Activated naive CD4-positive, alpha-beta T cell treated with anti-CD3 and anti-CD28 coated beads, Interleukin-2, amount 50 U/mL, for 24 hours (primary cell): ENCODE measurements at regions not wholly inside any gene's neighbourhood (a gene's known extent, or its start where the extent isn't known, plus 50 kb on each side); places are given as distances from the start of the nearest gene placed in this dataset.

Experiments
- H3K27ac Mint-ChIP-seq: one replicate; pipeline ENCODE4 v1.8.0; 2021; ENCODE audit warnings: mild to moderate bottlenecking, mixed read lengths
- H3K27me3 Mint-ChIP-seq: one replicate; pipeline ENCODE4 v1.8.0; 2021; ENCODE audit warnings: mixed read lengths
- H3K36me3 Mint-ChIP-seq: one replicate; pipeline ENCODE4 v1.8.0; 2021; ENCODE audit warnings: mixed read lengths
- H3K4me1 Mint-ChIP-seq: one replicate; pipeline ENCODE4 v1.8.0; 2021; ENCODE audit warnings: mixed read lengths
- H3K4me3 Mint-ChIP-seq: one replicate; pipeline ENCODE4 v1.8.0; 2021; ENCODE audit warnings: mild to moderate bottlenecking, mixed read lengths
- H3K9me3 Mint-ChIP-seq: one replicate; pipeline ENCODE4 v1.8.0; 2021; ENCODE audit warnings: mixed read lengths

- H3K9me3 Mint-ChIP-seq, result no peaks in the 10 kb centered on the region
- no peaks in the 10 kb centered on the region for H3K4me1 Mint-ChIP-seq
- no peak overlapping the region for H3K27ac Mint-ChIP-seq
- H3K27me3 Mint-ChIP-seq, result peaks cover 1% of the 10 kb centered on the region
- no peaks in the 10 kb centered on the region for H3K36me3 Mint-ChIP-seq
- H3K4me3 Mint-ChIP-seq, result no peak overlapping the region
Observed at GRCh38 chr2:14743861-14744260, 111.3 kb downstream of the LRATD1 start.

- Mint-ChIP-seq H3K36me3 (no peaks in the 10 kb centered on the region), H3K27ac (no peak overlapping the region), H3K9me3 (no peaks in the 10 kb centered on the region), H3K4me3 (no peak overlapping the region), H3K4me1 (no peaks in the 10 kb centered on the region), H3K27me3 (peaks cover 1% of the 10 kb centered on the region)
Observed at GRCh38 chr2:14745288-14746076, 113.0 kb downstream of the LRATD1 start.

GRCh38 chr2:14746133-14746532 lies 113.6 kb downstream of the LRATD1 start:
- H3K36me3 Mint-ChIP-seq, result no peaks in the 10 kb centered on the region
- no peaks in the 10 kb centered on the region for H3K4me1 Mint-ChIP-seq
- H3K4me3 Mint-ChIP-seq, result no peak overlapping the region
- H3K27me3 Mint-ChIP-seq, result peaks cover 1% of the 10 kb centered on the region
- no peaks in the 10 kb centered on the region for H3K9me3 Mint-ChIP-seq
- H3K27ac Mint-ChIP-seq, result no peak overlapping the region

- Mint-ChIP-seq H3K9me3 (no peaks in the 10 kb centered on the region), H3K4me3 (no peak overlapping the region), H3K27me3 (no peaks in the 10 kb centered on the region), H3K4me1 (no peaks in the 10 kb centered on the region), H3K27ac (no peak overlapping the region), H3K36me3 (no peaks in the 10 kb centered on the region)
Observed at GRCh38 chr2:14747447-14747846, 114.9 kb downstream of the LRATD1 start.

DNA sequence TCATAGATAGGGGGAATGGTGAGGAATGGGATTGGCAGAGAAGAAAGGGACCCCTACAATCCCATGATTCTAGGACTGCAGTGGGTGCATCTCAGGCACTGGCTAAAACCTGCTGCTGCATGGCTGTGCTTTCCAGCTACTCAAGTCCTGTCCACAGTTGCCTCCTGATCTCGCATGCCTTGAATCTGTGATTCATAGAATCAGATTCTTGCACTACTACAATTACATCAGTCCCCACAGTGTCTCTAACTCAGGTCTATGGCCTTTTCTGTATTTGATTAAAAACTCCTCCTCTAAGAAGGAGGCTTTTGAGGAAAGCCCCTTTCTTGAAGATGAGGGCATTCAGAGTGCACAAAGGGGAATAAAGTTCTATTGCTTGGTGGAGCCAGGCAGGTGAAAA lies 117.4 kb downstream of the LRATD1 start:
- H3K9me3 Mint-ChIP-seq, result no peaks in the 10 kb centered on the region
- no peak overlapping the region for H3K27ac Mint-ChIP-seq
- H3K4me3 Mint-ChIP-seq, result no peak overlapping the region
- H3K36me3 Mint-ChIP-seq, result no peaks in the 10 kb centered on the region
- H3K27me3 Mint-ChIP-seq, result no peaks in the 10 kb centered on the region
- H3K4me1 Mint-ChIP-seq, result no peaks in the 10 kb centered on the region

DNA sequence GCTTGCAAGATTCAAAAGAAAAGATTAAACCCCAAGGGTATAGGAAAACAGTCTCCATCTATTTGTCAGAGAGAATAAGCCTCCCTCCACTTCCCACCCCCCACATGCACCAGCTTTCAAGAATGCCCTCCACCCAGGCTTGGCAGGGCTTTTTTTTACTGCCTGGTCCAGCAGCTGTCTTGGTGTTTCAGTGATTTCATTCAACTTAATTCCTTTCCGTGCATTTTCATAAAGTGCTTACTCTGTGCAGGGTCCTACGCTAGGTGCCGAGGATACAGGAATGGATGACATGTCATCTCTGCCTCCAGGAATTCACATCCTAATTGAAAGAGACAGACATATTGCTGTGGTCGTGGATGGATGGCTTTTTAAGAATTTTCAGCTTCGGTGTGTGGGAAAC lies 117.9 kb downstream of the LRATD1 start:
- no peaks in the 10 kb centered on the region for H3K4me1 Mint-ChIP-seq
- no peaks in the 10 kb centered on the region for H3K36me3 Mint-ChIP-seq
- no peak overlapping the region for H3K4me3 Mint-ChIP-seq
- H3K27ac Mint-ChIP-seq, result no peak overlapping the region
- H3K27me3 Mint-ChIP-seq, result no peaks in the 10 kb centered on the region
- H3K9me3 Mint-ChIP-seq, result no peaks in the 10 kb centered on the region

- H3K4me1 Mint-ChIP-seq, result no peaks in the 10 kb centered on the region
- H3K27me3 Mint-ChIP-seq, result no peaks in the 10 kb centered on the region
- no peak overlapping the region for H3K4me3 Mint-ChIP-seq
- H3K9me3 Mint-ChIP-seq, result no peaks in the 10 kb centered on the region
- no peak overlapping the region for H3K27ac Mint-ChIP-seq
- no peaks in the 10 kb centered on the region for H3K36me3 Mint-ChIP-seq
Observed at GRCh38 chr2:14751581-14751980, 119.1 kb downstream of the LRATD1 start.

DNA sequence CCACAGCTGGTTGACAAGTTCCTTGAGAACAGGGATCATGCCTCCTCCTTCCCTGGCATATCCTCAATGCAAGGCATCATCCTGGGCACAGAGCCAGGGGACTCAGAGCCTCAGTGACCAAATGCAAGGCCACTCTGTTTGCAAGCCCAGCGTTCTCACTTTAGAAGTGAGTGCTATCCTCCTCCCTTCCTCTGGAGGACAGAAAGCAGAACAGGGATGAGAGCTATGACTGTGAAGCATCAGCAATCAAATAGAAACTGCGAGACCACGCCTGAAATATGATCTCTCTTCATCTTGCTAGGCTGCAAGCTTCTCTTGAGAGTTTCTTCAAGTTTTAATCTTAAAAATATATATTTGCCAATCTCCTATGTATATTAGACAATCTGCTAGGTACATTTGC lies 119.8 kb downstream of the LRATD1 start:
- no peak overlapping the region for H3K27ac Mint-ChIP-seq
- no peak overlapping the region for H3K4me3 Mint-ChIP-seq
- no peaks in the 10 kb centered on the region for H3K27me3 Mint-ChIP-seq
- no peaks in the 10 kb centered on the region for H3K36me3 Mint-ChIP-seq
- no peaks in the 10 kb centered on the region for H3K9me3 Mint-ChIP-seq
- no peaks in the 10 kb centered on the region for H3K4me1 Mint-ChIP-seq

DNA sequence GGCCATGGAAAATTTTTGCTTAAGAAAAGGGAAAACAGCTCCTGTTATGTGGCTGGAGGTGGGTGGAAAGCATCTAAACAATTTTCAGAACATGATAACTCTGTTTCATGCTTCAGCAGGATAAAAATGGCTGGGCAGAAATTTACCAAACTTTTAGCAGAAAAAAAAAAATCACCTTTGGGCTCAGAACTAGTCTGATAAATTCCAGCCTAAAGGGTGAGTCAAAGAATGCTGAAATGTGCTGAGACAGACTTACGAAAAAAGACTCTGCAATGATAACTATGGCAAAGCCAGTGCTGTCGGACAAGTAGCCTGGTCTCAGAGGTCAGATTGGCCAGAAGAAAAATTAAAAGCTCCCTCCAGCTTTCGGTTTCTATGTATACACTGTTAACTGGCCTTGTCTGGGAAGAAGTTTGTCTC lies 123.6 kb downstream of the LRATD1 start:
- Mint-ChIP-seq H3K36me3 (no peaks in the 10 kb centered on the region), H3K4me3 (no peak overlapping the region), H3K27me3 (no peaks in the 10 kb centered on the region), H3K4me1 (no peaks in the 10 kb centered on the region), H3K27ac (no peak overlapping the region), H3K9me3 (no peaks in the 10 kb centered on the region)

- H3K4me1 Mint-ChIP-seq, result no peaks in the 10 kb centered on the region
- H3K27ac Mint-ChIP-seq, result no peak overlapping the region
- H3K9me3 Mint-ChIP-seq, result no peaks in the 10 kb centered on the region
- no peaks in the 10 kb centered on the region for H3K27me3 Mint-ChIP-seq
- no peaks in the 10 kb centered on the region for H3K36me3 Mint-ChIP-seq
- no peak overlapping the region for H3K4me3 Mint-ChIP-seq
Observed at GRCh38 chr2:14756981-14757657, 124.6 kb downstream of the LRATD1 start.

GRCh38 chr2:14759082-14759481 lies 126.6 kb downstream of the LRATD1 start:
- H3K9me3 Mint-ChIP-seq, result no peaks in the 10 kb centered on the region
- no peaks in the 10 kb centered on the region for H3K4me1 Mint-ChIP-seq
- no peak overlapping the region for H3K4me3 Mint-ChIP-seq
- no peak overlapping the region for H3K27ac Mint-ChIP-seq
- H3K36me3 Mint-ChIP-seq, result no peaks in the 10 kb centered on the region
- no peaks in the 10 kb centered on the region for H3K27me3 Mint-ChIP-seq

- H3K36me3 Mint-ChIP-seq, result no peaks in the 10 kb centered on the region
- no peaks in the 10 kb centered on the region for H3K4me1 Mint-ChIP-seq
- no peak overlapping the region for H3K4me3 Mint-ChIP-seq
- H3K27me3 Mint-ChIP-seq, result no peaks in the 10 kb centered on the region
- H3K9me3 Mint-ChIP-seq, result no peaks in the 10 kb centered on the region
- no peak overlapping the region for H3K27ac Mint-ChIP-seq
Observed at GRCh38 chr2:14760169-14760568, 127.7 kb downstream of the LRATD1 start.

DNA sequence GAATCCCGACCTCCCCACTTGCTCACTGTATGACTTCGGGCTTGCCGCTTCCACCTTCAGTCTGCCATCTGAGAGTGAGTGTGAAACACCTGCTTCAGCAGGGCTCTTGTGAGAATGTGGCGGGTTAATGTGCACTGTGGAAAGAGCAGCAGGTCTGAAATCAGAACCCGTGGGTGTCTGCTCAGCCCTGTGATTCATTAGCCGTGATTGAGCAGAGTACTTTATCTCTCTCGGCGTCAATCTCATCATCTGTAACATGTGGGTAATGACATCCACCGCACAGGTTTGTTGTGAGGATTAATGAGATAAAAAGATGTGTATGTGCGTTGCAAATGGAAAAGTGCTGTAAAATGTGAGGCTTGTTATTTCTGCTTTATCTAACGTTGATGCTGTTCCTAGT lies 128.6 kb downstream of the LRATD1 start:
- Mint-ChIP-seq H3K36me3 (no peaks in the 10 kb centered on the region), H3K9me3 (no peaks in the 10 kb centered on the region), H3K27me3 (no peaks in the 10 kb centered on the region), H3K27ac (no peak overlapping the region), H3K4me3 (no peak overlapping the region), H3K4me1 (no peaks in the 10 kb centered on the region)

- no peaks in the 10 kb centered on the region for H3K36me3 Mint-ChIP-seq
- H3K27me3 Mint-ChIP-seq, result no peaks in the 10 kb centered on the region
- no peak overlapping the region for H3K27ac Mint-ChIP-seq
- H3K4me1 Mint-ChIP-seq, result no peaks in the 10 kb centered on the region
- H3K9me3 Mint-ChIP-seq, result no peaks in the 10 kb centered on the region
- no peak overlapping the region for H3K4me3 Mint-ChIP-seq
Observed at GRCh38 chr2:14773696-14774095, 141.2 kb downstream of the LRATD1 start.

DNA sequence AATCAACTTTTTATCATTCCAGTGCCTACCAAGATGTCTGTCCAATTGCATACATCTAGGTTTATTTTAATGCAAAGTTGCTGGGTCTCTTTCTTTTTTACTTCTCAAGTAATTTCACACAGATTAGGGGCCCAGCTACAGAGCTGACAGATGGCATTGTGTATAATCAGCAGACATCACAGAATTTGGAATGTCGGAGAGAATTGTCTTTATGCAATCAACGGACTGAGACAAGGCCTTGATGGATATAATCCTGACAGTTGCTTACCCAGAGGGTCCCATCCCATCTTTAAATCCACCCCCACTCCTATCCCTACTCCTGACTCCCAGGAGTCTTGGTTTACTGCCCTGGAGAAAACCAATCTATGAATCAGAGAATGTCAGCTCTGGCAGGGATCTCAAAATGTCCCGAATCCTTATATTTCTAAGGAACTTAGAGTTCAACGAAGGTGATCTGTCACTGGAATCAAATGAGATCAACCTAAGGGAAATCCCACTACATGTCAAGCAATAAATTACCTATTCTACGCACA lies 142.0 kb downstream of the LRATD1 start:
- H3K4me3 Mint-ChIP-seq, result no peak overlapping the region
- H3K27me3 Mint-ChIP-seq, result no peaks in the 10 kb centered on the region
- H3K27ac Mint-ChIP-seq, result no peak overlapping the region
- H3K9me3 Mint-ChIP-seq, result no peaks in the 10 kb centered on the region
- no peaks in the 10 kb centered on the region for H3K4me1 Mint-ChIP-seq
- no peaks in the 10 kb centered on the region for H3K36me3 Mint-ChIP-seq

- Mint-ChIP-seq H3K4me1 (no peaks in the 10 kb centered on the region), H3K27me3 (no peaks in the 10 kb centered on the region), H3K36me3 (no peaks in the 10 kb centered on the region), H3K9me3 (no peaks in the 10 kb centered on the region), H3K27ac (no peak overlapping the region), H3K4me3 (no peak overlapping the region)
Observed at GRCh38 chr2:14776216-14776615, 143.7 kb downstream of the LRATD1 start.
